Non-pigmented ciliary epithelial cell (primary cell): ENCODE measurements at regions not wholly inside any gene's neighbourhood (a gene's known extent, or its start where the extent isn't known, plus 50 kb on each side); places are given as distances from the start of the nearest gene placed in this dataset.
"Not testable (repeated sequence)": the region's sequence is repeated elsewhere in the genome, so short reads cannot be mapped to it uniquely, and the experiment has no call there.

Experiments used
- DNase-seq: peaks from one replicate; pipeline ENCODE4 v3.0.0-alpha.2; 2010; ENCODE audit warnings: low read depth

GRCh38 chrX:101823236-101823635 is 108.6 kb downstream of the ZMAT1 start:
- no peak for DNase-seq

- not testable (repeated sequence) for DNase-seq
Measured at GRCh38 chrX:101817739-101818138, 114.1 kb downstream of the ZMAT1 start.

GRCh38 chrX:101813200-101813599 is 118.6 kb downstream of the ZMAT1 start:
- no peak for DNase-seq

GRCh38 chrX:101803451-101803850 is 128.4 kb downstream of the ZMAT1 start:
- DNase-seq = no peak

GRCh38 chrX:101799387-101799786 is 132.4 kb downstream of the ZMAT1 start:
- DNase-seq = peak; percentile 51

- no peak for DNase-seq
Measured at GRCh38 chrX:101787934-101788333, 128.3 kb upstream of the ARMCX2 start.

GRCh38 chrX:101785142-101785541 is 125.5 kb upstream of the ARMCX2 start:
- no peak for DNase-seq

GRCh38 chrX:101780421-101780820 is 120.8 kb upstream of the ARMCX2 start:
- not testable (repeated sequence) for DNase-seq

- no peak for DNase-seq
Measured at GRCh38 chrX:101774340-101774739, 114.7 kb upstream of the ARMCX2 start.

GRCh38 chrX:101764538-101764937 is 104.9 kb upstream of the ARMCX2 start:
- DNase-seq = no peak

- DNase-seq = no peak
Measured at GRCh38 chrX:101759000-101759399, 99.3 kb upstream of the ARMCX2 start.

- no peak for DNase-seq
Measured at GRCh38 chrX:101750744-101751143, 91.1 kb upstream of the ARMCX2 start.

- DNase-seq = no peak
Measured at GRCh38 chrX:101749436-101749835, 89.8 kb upstream of the ARMCX2 start.

- DNase-seq = no peak
Measured at GRCh38 chrX:101745046-101745445, 85.4 kb upstream of the ARMCX2 start.

GRCh38 chrX:101744085-101744484 is 84.4 kb upstream of the ARMCX2 start:
- no peak for DNase-seq

- DNase-seq = no peak
Measured at GRCh38 chrX:101740642-101741041, 81.0 kb upstream of the ARMCX2 start.

- not testable (repeated sequence) for DNase-seq
Measured at GRCh38 chrX:101738867-101739266, 79.2 kb upstream of the ARMCX2 start.

- DNase-seq = not testable (repeated sequence)
Measured at GRCh38 chrX:101738411-101738810, 78.8 kb upstream of the ARMCX2 start.

- no peak for DNase-seq
Measured at GRCh38 chrX:101736651-101737050, 77.0 kb upstream of the ARMCX2 start.

GRCh38 chrX:101732870-101733269 is 73.2 kb upstream of the ARMCX2 start:
- no peak for DNase-seq

GRCh38 chrX:101729986-101730385 is 70.3 kb upstream of the ARMCX2 start:
- DNase-seq = no peak
